Progenitor cell of endocrine pancreas (in vitro differentiated cells): ENCODE measurements at regions not wholly inside any gene's neighbourhood (a gene's known extent, or its start where the extent isn't known, plus 50 kb on each side); places are given as distances from the start of the nearest gene placed in this dataset.

Experiments
- DNase-seq: peaks from one replicate; pipeline ENCODE4 v3.0.0; 2021; ENCODE audit warnings: low spot score; ENCODE audit not compliant: unreplicated experiment
- H3K27ac Mint-ChIP-seq: 2 replicates; pipeline ENCODE4 v1.8.0; 2021; ENCODE audit warnings: mild to moderate bottlenecking, moderate library complexity, mixed read lengths
- H3K27me3 Mint-ChIP-seq: 2 replicates; pipeline ENCODE4 v1.8.0; 2021; ENCODE audit warnings: mixed read lengths
- H3K36me3 Mint-ChIP-seq: 2 replicates; pipeline ENCODE4 v1.8.0; 2022; ENCODE audit warnings: mixed read lengths; ENCODE audit not compliant: insufficient read depth
- H3K4me1 Mint-ChIP-seq: 2 replicates; pipeline ENCODE4 v1.8.0; 2021; ENCODE audit warnings: low read depth, mixed read lengths
- H3K4me3 Mint-ChIP-seq: 2 replicates; pipeline ENCODE4 v1.8.0; 2021; ENCODE audit warnings: low read depth, mild to moderate bottlenecking, moderate library complexity, mixed read lengths
- H3K9me3 Mint-ChIP-seq: 2 replicates; pipeline ENCODE4 v1.8.0; 2021; ENCODE audit warnings: low read depth, mixed read lengths
- CTCF ChIP-seq: fragments of 200-600 bp; sonication (generic); IDR thresholded peaks from one replicate; pipeline ENCODE4 v1.5.0; 2021; ENCODE audit warnings: antibody characterized with exemption, mild to moderate bottlenecking; ENCODE audit not compliant: unreplicated experiment

- Mint-ChIP-seq H3K36me3 (no peaks in the 10 kb centered on the region), H3K27ac (no peak overlapping the region), H3K4me3 (no peak overlapping the region), H3K4me1 (no peaks in the 10 kb centered on the region), H3K9me3 (no peaks in the 10 kb centered on the region), H3K27me3 (peaks cover 8% of the 10 kb centered on the region)
- no peak for DNase-seq
- no peak for TF ChIP-seq CTCF
Observed at GRCh38 chr11:114758627-114759026, 80.3 kb downstream of the NXPE2 start.

DNA sequence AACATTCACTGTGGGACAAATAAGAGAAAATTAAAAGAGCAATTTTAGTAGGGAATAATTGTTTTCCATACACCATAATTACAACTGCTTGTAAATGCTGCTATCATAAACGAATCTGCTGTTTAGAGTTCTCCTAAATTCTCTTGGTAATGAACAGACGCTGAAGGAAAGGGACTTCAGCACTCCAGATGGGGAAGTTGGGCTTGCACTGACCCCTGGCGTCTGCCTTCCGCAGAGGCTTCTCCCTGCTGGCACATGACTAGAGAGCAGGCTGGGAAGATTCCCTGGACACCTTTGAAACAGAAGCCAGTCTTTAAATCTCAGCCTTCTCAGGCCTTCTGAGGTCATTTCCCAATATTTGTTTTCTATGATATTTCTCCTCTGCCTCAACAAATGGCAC is 84.1 kb downstream of the NXPE2 start:
- H3K36me3 Mint-ChIP-seq: no peaks in the 10 kb centered on the region
- H3K27ac Mint-ChIP-seq: no peak overlapping the region
- H3K9me3 Mint-ChIP-seq: no peaks in the 10 kb centered on the region
- no peak overlapping the region for H3K4me3 Mint-ChIP-seq
- H3K4me1 Mint-ChIP-seq: no peaks in the 10 kb centered on the region
- H3K27me3 Mint-ChIP-seq: peaks cover 23% of the 10 kb centered on the region
- DNase-seq: peak; percentile 57
- peak; percentile 87 for TF ChIP-seq CTCF

GRCh38 chr11:114764563-114764962 is 86.2 kb downstream of the NXPE2 start:
- Mint-ChIP-seq H3K4me3 (no peak overlapping the region), H3K4me1 (no peaks in the 10 kb centered on the region), H3K9me3 (no peaks in the 10 kb centered on the region), H3K27ac (no peak overlapping the region), H3K36me3 (no peaks in the 10 kb centered on the region), H3K27me3 (peaks cover 23% of the 10 kb centered on the region)
- no peak for DNase-seq
- no peak for TF ChIP-seq CTCF

DNA sequence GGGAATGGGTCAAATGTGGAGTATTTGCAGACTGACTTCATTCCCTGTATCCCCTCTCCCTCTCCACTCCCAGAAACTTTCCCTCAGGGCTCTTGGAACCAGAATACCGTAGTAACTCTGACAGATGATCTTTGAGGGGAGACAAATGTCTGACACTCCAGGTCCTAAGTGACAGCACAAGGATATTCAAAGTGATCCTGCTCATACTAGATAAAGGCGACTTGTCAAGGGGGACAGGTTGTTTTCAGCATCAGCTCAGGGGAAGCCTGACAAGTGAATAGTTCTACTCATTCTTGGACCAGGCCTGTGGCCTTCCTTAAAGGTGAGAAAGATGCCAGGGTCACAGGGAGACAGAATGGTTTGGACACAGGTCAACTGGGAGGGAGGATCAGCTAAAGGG is 92.8 kb downstream of the NXPE2 start:
- H3K27ac Mint-ChIP-seq: no peak overlapping the region
- peaks cover 38% of the 10 kb centered on the region for H3K27me3 Mint-ChIP-seq
- H3K4me3 Mint-ChIP-seq: no peak overlapping the region
- H3K4me1 Mint-ChIP-seq: peaks cover 2% of the 10 kb centered on the region
- no peak for TF ChIP-seq CTCF
- no peaks in the 10 kb centered on the region for H3K36me3 Mint-ChIP-seq
- no peak for DNase-seq
- H3K9me3 Mint-ChIP-seq: no peaks in the 10 kb centered on the region

GRCh38 chr11:114773541-114774338 is 95.4 kb downstream of the NXPE2 start:
- DNase-seq: no peak
- H3K36me3 Mint-ChIP-seq: no peaks in the 10 kb centered on the region
- H3K9me3 Mint-ChIP-seq: no peaks in the 10 kb centered on the region
- peaks cover 2% of the 10 kb centered on the region for H3K4me1 Mint-ChIP-seq
- H3K4me3 Mint-ChIP-seq: no peak overlapping the region
- no peak for TF ChIP-seq CTCF
- peaks cover 44% of the 10 kb centered on the region for H3K27me3 Mint-ChIP-seq
- no peak overlapping the region for H3K27ac Mint-ChIP-seq
